Stimulated activated CD8-positive, alpha-beta memory T cell treated with anti-CD3 and anti-CD28 coated beads, Interleukin-15, amount 100 ng/mL, for 1 hour (primary cell): ENCODE measurements at regions not wholly inside any gene's neighbourhood (a gene's known extent, or its start where the extent isn't known, plus 50 kb on each side); places are given as distances from the start of the nearest gene placed in this dataset.
"Not testable (repeated sequence)": the region's sequence is repeated elsewhere in the genome, so short reads cannot be mapped to it uniquely, and the experiment has no call there.

Source experiments
- DNase-seq: peaks from one replicate; pipeline ENCODE4 v3.0.0-alpha.2; 2020; ENCODE audit warnings: low read depth

DNA sequence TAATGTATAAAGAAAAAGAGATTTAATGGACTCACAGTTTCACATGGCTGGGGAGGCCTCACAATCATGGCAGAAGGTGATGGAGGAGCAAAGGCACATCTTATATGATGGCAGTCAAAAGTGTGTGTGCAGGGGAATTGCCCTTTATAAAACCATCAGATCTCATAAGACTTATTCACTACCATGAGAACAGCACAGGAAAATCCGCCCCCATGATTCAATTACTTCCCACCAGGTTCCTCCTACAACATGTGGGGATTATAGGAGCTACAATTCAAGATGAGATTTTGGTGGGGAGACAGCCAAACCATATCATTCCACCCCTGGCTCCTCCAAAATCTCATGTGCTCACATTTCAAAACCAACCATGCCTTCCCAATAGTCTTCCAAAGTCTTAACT, 82.5 kb upstream of the ANKRD1 start:
- DNase-seq = not testable (repeated sequence)

DNA sequence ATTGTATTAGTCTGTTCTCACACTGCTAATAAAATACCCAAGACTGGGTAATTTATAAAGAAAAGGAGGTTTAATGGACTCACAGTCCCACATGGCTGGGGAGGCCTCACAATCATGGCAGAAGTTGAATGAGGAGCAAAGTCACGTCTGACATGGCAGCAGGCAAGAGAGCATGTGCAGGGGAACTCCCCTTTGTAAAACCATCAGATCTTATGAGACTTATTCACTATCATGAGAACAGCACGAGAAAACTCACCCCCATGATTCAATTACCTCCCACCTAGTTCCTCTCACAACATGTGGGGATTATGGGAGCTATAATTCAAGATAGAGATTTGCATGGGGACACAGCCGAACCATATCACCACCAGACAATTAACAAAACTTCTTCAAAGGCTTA, 84.4 kb upstream of the ANKRD1 start:
- not testable (repeated sequence) for DNase-seq

GRCh38 chr10:91006001-91006751, 85.3 kb upstream of the ANKRD1 start:
- DNase-seq = peak; percentile 45

DNA sequence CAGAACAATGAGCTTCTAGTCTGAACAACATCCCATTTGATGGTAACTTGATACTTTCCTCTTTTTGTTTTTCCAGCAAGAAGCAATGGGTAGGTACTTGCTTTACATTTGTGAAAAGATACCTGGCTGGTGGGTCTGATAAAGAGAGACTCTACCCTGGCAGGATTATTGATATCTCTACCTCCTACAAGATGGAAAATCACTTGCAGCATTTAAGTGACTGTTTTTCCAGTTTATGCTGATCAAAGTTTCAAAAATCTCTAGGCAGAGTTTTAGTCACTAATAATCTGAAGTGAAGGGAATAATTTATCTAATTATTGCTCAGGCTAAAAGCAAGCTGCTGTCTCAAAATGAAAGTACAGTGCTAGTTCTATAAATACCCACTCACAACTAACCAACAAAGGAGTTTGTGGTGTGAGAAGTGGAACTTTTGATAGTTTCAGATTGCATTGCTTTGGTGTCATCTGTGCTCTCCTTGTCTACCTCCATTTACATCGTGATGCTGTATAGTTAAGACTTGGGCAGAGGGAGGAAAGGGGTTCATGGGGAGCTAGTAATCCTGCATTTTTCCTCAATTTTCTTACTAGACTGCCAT, 86.0 kb upstream of the ANKRD1 start:
- no peak for DNase-seq

DNA sequence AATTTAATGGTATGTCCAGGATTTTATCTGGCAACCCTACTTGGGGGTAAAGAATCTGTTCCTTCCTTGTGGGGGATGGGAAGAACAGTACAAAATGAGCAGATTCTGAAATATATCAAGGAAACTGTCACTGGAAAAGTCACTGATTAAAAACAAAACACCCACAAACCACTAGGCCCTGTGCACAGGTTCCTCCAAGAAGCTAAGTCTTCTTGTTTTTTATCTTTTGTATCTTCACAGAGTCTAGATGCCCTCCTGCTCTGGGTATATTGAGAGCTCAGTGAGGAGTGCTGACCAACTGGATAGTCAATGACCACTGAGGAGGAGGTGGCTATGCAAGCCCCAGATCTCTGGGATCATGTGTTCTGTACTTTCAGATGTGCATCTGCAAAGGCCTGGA, 86.8 kb upstream of the ANKRD1 start:
- no peak for DNase-seq

DNA sequence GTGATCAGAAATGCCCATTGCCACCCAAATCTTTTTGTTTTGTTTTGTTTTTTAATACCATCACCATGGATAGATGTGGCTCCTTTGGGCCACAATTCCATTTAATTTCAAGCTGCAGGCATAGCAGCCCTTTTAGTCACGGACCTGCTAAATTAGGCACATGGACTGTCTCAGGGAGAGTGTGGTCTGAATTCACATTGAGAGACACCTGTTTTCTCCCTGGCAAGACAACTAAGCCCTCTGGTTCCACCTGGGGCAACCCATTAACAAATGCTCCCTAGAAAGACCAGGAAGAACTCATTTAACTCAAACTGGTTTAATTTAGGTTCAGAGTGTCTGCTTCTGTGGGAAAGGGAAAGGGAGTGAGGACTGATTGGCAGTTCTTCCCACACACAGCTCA, 88.2 kb upstream of the ANKRD1 start:
- DNase-seq = no peak

DNA sequence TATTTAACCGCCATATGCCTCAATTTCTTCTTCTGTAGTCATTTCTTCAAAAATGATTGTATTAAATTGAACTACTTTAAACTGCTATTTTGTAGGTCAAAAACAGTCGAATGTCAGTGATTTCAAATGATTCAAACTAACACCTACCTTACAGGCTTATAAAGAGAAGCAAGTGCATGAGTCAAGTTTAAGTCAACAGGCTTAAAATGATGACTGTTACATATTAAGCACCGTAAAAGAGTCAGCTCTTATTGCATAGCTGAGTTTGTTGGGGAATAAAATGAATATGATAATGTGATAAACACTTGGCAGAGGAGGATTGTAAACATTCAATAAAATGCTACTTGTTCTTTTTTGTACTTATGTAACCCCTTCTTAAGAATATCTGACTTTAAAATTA, 90.1 kb upstream of the ANKRD1 start:
- no peak for DNase-seq

DNA sequence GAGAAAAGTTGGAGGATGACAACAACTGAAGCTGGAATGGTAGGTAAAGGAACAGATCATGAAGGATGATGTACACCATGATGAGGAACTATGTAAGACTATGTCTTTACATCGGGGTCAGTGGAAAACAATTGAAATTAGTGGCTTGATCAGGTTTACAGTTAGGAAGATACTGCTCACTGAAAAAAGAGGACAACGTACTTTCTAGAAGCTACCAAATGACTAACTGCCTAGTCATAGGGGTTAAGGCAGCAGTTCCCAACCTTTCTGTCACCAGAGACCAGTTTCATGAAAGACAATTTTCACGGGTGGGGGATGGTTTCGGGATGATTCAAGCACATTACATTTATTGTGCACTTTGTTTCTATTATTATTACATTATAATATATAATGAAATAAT, 91.6 kb upstream of the ANKRD1 start:
- DNase-seq = no peak

- no peak for DNase-seq
Observed at GRCh38 chr10:91013985-91014384, 93.1 kb upstream of the ANKRD1 start.

DNA sequence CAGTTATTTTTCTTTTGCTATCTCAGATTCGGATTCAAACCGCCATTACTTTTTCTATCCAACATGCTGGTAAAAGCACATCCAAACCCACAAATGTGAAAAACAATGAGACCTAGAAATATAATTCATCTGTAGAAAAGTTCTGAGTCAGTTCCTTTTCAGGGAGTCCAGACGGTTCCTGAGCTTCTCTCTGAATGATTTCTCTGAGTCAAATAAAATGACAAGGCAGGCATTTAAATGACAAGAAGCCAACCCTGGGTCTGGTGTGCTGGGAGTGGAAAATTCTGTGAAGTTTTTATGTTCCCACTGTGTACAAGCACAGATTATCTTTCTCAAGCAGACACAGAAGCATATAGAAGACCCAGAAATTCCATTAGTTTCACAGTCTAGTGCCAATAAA, 96.3 kb upstream of the ANKRD1 start:
- DNase-seq = no peak

DNA sequence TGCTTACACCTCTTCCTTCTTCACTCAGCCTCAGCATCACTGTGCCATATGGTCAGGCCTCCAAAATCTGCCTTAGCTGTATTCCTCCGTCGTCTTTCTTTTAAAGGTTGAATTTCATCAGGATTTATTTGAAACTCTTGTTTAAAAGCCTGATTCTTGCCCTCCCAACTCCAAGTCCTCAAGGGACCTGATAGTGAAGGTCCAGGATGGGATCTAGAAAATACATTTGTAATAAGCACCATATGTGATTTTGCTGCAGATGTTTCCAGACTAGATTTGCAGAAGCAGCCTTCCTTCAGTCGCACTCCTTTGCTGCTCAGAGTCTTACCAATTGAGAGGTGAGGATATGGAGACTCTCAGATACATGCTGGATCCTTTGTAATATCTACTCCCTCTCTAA, 101.0 kb upstream of the ANKRD1 start:
- DNase-seq = no peak

GRCh38 chr10:91022390-91022789, 101.5 kb upstream of the ANKRD1 start:
- no peak for DNase-seq

DNA sequence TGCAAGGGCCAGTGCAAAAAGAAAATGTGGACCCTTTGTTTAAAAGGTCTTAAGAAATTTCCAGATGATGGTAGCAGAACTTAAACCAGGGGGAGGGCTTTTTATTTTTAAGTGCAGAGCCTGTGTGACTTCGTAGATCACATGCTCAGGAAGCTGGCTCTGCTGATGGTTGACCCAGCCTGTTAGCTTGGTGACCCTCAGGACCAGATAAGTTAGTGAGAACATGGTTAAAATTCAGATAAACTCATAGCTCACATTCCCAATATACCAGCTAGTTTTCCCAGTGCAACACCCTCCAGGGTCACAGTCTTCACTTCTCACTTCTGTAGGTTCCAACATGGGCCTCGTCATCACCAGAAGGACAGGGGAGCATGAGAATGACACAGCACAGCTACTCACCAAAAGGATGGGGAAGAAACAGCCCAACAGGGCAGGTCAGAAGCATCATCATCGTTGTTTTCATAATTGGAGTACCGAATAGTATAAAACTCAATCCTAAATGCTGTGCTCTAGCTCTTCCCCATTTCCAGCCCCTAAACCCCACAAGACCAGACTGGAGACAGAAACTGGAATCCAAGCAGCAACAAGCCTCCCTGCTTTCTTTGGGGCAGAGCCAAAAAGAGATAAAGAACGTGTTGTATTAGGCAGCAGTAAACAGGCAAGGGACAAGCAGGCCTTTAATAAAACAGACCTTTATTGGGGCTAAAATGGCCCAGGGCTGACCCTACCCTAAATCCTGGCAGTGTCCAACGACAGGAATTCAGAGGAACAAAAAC, 102.2 kb upstream of the ANKRD1 start:
- DNase-seq = no peak

DNA sequence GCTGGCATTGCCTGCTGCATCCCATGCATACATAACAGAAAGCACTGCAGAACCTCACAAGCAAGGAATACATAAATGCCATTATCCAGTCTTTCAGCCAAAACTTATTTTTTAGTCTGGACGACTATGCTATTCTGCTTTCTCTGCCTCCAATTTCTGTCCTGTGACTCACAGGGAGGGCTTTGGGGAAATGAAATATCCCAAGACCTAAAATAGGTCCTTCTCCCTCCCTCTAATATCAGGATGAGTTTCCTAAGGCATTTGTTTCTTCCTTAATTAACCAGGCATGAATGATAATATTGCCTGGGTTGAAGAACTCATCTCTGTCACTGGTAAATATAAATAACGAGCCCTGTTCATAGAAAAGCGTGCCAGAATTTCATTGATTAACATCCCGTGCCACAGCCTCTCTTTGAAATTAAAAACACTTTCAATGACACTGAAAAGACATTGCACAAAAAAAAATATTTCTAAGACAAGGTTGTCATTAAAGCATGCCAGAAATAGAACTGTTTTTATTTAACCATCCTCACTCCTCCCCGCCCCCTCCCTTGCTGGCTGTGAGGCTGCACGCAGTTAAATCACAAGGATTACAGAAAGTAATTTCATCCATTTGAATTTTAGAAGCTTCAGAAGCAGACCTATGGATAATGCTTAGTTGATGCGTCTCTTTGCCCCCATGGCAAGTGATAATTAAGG, 103.0 kb upstream of the ANKRD1 start:
- DNase-seq = no peak

- DNase-seq = no peak
Observed at GRCh38 chr10:91024541-91024940, 103.7 kb upstream of the ANKRD1 start.

DNA sequence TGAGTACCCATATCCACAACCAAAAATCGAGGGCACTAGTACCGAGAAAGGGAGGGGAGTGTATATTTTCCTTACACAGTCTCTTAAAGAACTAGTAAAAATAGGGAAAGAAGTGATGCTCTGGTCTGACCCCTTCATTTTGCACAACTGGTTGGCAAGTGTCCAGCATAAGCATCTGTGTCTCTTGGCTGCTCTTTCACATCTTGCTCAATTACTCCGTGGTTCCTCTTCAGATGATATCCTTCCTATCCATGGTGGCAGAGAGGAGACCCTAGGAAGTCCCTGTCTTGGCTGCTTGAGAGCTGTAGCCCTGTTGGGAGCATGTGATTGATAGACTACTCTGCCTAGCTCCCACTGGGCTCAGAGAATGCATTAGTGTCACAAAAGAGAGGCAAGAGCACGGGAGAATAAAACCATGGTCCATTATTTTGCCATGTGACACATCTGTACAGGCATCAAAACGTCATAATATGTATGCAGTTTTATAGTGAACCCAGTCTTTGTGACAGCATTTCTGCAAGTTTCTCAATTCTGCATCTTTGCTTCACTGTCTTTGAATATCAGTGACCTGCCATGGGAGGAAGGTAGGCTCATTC, 111.8 kb upstream of the ANKRD1 start:
- DNase-seq = no peak

- DNase-seq = no peak
Observed at GRCh38 chr10:91033324-91033950, 112.5 kb upstream of the ANKRD1 start.

GRCh38 chr10:91034042-91034441, 113.2 kb upstream of the ANKRD1 start:
- DNase-seq = no peak

DNA sequence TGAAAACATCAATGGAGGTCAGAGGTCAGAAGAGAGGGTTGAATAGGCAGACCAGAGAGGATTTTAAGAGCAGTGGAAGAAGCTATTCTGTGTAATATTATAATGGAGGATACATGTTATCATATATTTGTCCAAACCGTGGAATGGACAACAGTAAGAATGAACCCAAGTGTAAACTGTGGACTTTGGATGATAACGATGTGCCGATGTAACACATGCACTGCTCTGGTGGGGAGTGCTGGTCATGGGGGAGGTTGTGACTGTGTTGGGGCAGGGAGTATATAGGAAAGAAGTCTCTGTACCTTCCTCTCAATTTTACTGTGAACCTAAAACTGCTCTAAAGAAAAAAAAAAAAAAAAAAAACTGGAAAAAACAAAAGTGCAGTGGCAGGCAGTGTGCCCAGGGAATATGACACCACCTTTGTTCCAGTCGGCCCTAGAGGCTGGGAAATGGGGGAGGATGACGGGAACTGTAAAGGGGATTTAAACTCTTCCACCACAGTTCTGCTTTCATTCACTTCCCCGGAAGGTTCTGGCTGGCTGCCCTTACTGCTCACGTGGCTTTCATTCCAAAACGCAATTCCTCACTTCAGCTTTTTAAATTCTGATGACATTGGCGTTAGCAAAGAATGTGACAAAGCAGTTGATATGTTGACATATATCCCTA, 113.7 kb upstream of the ANKRD1 start:
- no peak for DNase-seq

DNA sequence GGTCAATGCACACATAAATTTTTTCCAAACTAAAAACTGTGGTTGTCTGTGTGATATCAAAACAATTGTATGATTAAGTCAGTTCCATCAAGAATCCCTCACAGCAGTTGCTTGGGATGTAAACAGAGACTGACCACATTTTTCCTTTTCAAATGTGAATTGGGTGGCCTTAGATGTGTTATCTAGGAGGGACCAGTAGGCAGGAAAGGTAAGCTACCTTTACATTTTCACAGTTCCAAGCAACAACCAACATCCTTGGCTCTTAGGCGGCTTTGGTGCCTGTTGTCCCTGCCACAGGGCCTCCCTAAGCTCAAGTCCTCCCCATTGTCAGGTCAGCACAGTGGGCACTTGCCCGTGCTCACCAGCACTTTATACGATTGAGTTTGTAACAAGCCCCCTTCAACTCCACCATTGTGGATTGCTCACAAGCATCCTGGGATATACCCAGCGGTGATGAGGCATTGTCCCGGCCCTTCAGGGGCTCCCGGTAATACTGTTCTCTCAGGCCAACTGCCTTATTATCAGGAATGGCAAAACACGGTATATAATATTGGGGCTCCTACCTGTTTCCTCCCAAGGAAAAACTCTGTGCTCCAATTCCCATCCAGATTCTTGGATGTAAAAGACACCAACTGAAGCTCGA, 114.9 kb upstream of the ANKRD1 start:
- no peak for DNase-seq
